Bone marrow (tissue), 2 donors: ENCODE measurements at regions not wholly inside any gene's neighbourhood (a gene's known extent, or its start where the extent isn't known, plus 50 kb on each side); places are given as distances from the start of the nearest gene placed in this dataset.

Experiments used
- DNase-seq, 2 donors: peaks; one replicate each; lab custom pipeline; 2025; lab: John Stamatoyannopoulos, UW

DNA sequence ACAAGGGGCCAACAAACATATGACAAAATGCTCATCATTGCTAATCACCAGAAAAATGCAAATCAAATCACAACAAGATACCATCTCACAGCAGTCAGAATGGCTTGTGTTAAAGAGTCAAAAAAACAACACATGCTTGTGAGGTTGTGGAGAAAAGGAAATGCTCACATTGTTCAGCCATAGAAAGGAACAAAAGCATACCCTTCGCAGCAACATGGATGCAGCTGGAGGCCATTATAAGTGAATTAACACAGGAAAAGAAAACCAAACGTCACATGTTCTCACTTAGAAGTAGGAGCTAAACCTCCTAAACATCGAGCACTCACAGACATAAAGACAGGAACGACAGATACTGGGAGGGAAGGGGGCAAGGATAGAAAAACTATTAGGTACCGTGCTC, 678.4 kb upstream of the GRM7 start:
- DNase-seq = no peak

DNA sequence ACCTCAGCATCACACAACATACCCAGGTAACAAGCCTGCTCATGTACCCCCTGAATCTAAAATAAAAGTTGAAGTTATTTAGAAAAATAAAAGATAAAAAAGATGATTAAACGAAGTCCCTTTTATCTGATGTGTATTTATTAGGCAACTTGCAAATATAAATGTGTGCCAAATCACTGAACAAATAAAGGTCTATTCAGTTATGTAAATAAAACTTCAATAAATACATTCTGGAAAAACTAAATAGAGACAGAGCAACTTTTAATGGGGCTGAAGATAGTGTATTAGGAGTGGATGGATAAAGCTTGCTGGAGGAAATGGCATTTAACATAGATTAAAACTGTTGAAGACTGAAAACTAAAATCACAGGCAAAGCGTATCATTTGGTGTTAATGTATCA, 678.0 kb upstream of the GRM7 start:
- DNase-seq = no peak

- DNase-seq = no peak
Measured at GRCh38 chr3:6189384-6189783, 671.5 kb upstream of the GRM7 start.

DNA sequence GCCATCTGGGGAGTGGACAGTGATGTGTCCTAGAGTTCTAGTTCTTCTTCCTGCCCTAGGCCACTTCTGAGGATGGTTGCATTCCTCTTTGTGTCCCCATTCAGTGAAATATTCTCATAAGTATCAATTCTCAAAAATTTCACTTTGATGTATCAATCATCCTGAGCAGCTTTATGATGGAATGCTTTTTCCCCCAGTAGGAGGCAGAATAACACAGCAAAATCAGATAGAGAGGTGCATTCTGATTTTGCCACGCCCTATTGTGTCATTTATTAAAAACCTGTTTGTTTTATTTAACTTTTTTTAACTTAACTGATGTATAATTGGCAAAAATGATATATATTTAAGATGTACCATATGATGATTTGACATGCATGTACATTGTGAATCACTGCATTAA, 656.0 kb upstream of the GRM7 start:
- DNase-seq = no peak

DNA sequence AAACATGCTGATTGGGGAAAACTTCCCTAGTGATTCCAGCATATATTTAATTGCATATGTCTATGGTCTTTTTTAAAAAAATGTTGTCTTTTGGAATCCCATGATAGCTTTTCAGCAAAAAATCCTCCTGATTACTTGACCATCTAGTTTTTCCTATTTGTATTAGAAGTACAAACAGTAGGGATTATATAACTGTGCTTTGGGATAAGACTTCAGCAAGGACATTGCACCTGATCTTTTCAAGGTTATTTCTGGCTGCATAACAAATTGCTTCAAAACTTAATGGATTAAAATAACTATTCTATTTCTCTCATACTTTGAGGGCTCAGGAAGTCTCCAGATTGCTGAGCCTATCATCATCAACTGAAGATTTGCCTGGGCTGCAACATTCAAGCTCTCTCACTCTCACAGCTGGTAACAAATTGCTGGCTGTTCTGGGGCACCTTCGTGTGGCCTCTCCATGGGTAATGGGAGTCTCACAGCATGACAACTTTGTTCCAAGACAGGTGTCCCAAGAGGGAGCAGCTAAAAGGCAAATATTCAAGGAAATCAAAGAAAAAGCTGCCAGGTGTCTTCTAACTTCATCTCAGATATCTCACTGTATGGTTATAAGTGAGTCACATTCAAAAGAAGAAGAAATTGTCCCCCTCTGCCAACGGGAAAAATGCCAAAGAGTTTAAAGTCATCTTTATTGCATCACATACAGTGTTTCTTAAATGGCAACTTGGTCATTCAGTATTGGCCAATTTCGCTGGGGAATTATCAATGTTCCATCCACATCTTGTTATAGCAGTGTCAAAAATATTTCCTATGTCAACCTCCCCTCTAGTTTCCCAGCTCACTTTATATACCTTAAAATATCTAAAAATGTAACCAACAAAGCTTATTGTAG, 644.5 kb upstream of the GRM7 start:
- DNase-seq = no peak

DNA sequence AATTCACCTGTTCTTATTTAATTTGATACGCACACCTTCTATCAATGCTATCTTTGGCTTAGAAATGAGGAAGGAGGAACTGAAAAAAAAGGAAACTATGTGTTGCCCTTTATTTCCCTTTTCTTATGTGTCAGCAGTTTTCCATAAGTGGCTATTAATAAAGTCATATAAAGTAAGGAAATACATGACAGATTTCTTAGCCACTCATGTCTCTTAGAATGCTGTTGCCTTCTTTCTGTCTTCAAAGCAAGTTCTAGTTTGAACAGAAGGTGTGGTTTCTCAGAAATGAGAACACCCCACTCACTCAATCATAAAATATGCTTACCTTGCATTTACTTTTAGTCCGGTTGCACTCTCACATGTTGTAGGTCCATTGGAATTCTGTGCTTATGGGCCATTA, 640.5 kb upstream of the GRM7 start:
- DNase-seq = no peak

GRCh38 chr3:6222069-6222468, 638.8 kb upstream of the GRM7 start:
- DNase-seq = no peak

DNA sequence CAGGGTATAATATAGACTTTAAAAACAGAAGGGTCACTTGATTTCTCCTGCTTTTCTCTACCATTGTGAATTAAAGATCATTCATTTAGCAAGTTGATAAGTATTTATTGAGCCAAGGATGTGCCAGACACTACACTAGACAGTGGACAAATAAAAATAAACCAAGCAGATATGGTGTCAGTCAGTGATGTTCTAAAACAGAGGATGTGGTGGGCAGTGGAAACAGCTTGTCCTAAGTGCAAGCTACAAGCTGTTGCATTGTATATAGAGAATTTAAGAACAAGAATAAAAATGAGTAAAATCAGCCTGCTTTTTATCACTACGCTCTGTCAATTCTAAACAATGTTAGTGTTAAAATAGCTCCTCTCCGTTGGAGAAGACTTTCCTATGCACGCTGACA, 637.3 kb upstream of the GRM7 start:
- no peak for DNase-seq

- no peak for DNase-seq
Measured at GRCh38 chr3:6228958-6229683, 631.8 kb upstream of the GRM7 start.

- DNase-seq = no peak
Measured at GRCh38 chr3:6229778-6230410, 631.0 kb upstream of the GRM7 start.

- DNase-seq = no peak
Measured at GRCh38 chr3:6242104-6242503, 618.8 kb upstream of the GRM7 start.

- DNase-seq = no peak
Measured at GRCh38 chr3:6248528-6248927, 612.4 kb upstream of the GRM7 start.

GRCh38 chr3:6249679-6250078, 611.2 kb upstream of the GRM7 start:
- no peak for DNase-seq

GRCh38 chr3:6250167-6250566, 610.7 kb upstream of the GRM7 start:
- DNase-seq = no peak

DNA sequence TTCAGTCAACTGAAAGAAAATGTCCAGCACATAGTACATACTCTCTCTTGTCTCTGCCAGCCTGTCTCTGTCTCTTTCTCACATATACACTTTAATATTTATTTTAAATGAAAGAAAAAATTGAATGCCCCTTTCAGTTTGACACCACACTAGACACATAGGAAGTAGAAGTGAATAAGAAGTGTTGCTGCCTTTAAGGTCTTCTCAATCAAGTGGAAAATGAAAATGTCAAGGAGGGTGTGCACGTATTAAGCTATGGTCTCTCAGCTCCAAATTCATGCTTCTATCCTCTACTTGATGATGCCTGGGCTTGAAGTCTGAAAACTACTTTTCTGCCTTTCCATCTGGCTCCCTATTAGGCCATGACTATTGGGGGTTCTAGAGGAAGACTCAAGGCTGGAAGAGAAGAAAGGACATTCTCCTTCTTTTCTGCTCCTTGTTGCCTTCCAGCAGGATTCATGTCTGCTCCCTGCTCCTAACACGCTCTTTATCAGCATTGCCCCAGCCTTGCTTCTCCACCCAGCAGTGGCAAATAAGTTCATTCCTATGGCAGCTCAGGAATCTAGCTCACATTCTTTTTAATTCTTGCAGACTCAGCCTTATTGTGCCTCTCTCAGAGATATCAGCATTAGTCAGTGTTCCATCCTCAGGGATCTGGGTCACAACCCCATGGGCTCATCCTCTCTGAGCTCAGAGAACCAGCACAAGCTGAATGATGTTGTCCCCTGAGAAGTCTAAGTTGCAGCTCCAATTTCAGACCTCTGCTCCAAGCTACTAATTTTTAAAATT, 609.1 kb upstream of the GRM7 start:
- no peak for DNase-seq

DNA sequence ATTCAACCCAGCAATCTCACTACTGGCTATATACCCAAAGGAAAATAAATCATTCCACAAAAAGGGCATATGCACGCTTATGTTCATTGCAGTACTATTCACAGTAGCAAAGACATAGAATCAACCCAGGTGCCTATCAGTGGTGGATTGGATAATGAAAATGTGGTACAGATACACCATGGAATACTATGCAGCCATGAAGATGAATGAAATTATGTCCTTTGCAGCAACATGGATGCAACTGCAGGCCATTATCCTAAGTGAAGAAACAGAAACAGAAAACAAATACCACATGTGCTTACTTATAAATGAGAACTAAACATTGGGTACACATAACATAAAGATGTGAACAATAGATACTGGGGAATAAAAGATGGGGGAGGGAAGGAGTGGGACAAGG, 606.4 kb upstream of the GRM7 start:
- DNase-seq = no peak

DNA sequence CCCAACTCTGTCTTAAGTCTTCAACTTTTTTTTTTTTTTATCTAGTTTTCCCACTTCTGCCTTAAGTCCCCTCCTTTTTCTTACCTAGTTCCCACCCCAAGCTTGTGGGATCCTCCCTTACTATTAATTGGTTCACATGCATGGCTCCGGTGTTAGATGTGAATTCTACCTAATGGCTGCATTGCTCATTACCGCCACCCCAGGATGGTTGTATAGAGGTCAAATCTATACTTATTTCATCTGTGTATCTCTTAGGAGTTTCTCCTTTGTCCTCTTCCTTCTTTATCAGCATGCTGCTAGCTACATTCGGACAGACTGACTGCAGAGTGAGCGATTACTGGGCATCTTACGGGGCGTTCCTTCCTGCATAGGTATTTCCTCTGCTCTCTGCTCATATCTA, 605.7 kb upstream of the GRM7 start:
- no peak for DNase-seq

GRCh38 chr3:6260551-6261191, 600.2 kb upstream of the GRM7 start:
- DNase-seq = no peak

DNA sequence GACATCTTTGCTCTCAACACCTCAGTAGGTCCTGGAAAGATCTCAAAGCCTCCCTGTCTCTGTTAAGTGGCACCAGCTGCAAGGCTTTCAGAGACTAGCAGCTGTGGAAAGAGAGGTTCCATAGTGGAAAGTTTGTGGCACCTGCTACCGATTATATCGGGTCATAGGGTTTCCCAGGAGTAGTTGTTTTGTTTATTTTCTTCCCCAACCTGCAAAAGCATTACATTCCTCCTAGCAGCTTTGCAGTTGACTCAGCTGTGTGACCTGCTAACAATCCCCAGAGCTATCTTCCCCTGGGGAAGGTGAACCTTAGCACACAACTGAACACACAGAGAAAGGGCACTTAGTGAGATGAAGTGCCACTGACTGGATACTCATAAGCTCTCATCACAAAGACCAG, 598.9 kb upstream of the GRM7 start:
- DNase-seq = no peak

DNA sequence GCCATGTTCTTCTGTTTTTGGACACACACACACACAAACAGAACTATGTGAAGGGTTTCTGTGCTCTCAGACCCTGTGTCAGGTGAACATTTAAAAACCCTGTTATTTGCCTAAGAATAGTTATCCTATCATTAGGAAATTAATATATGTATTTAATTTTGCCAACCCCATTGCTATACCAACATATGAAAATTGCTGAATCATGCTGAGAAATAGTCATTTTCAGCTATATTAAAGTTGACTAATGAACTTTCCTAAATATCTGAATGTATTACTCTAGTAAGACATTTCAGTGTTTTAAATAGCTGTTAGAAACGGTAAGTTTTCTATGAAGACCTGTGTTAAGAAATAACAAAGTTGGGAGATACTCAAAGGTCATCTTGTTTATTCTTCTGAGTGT, 596.9 kb upstream of the GRM7 start:
- no peak for DNase-seq

- no peak for DNase-seq
Measured at GRCh38 chr3:6264906-6265305, 596.0 kb upstream of the GRM7 start.

- DNase-seq = no peak
Measured at GRCh38 chr3:6266135-6266534, 594.8 kb upstream of the GRM7 start.
